Peyer's patch (tissue), 4 donors: ENCODE measurements at regions not wholly inside any gene's neighbourhood (a gene's known extent, or its start where the extent isn't known, plus 50 kb on each side); places are given as distances from the start of the nearest gene placed in this dataset.

Experiments
- DNase-seq, 3 donors: peaks; one replicate each; pipeline ENCODE4 v3.0.0-alpha.2; 2017 to 2019
- H3K27ac ChIP-seq, 4 donors: fragments of 200-600 bp; sonication (generic); one replicate each; pipeline ENCODE4 v1.5.1; 2016 to 2019
- H3K27me3 ChIP-seq, 2 donors: fragments of 200-600 bp; sonication (generic); one replicate each; pipeline ENCODE4 v1.5.1; 2019
- H3K36me3 ChIP-seq, 3 donors: fragments of 200-600 bp; sonication (generic); one replicate each; pipeline ENCODE4 v1.5.1; 2016 to 2019
- H3K4me1 ChIP-seq, 4 donors: fragments of 200-600 bp; sonication (generic); one replicate each; pipeline ENCODE4 v1.5.1; 2016 to 2019
- H3K4me3 ChIP-seq, 4 donors: fragments of 200-600 bp; sonication (generic); 1 replicate in 3 of 4; 2 replicates in 1 of 4; pipeline ENCODE4 v1.5.1; 2016 to 2019; ENCODE audit warnings: mild to moderate bottlenecking in 1 of 4
- H3K9me3 ChIP-seq, 4 donors: fragments of 200-600 bp; sonication (generic); one replicate each; pipeline ENCODE4 v1.5.1; 2016 to 2019; ENCODE audit warnings: mild to moderate bottlenecking in 1 of 4
- CTCF ChIP-seq, 6 experiments: fragments of 450-650 bp in 4 of 6; fragments of 200-600 bp in 2 of 6; sonication (generic) in 1 of 6; IDR thresholded peaks; one replicate each; pipeline ENCODE4 v1.5.1; 2017 to 2019; ENCODE audit warnings: antibody characterized with exemption in 6 of 6, mild to moderate bottlenecking in 3 of 6, moderate library complexity in 1 of 6
- POLR2A ChIP-seq, 2 donors: fragments of 450-650 bp; IDR thresholded peaks; one replicate each; pipeline ENCODE4 v1.5.1; 2017; ENCODE audit warnings: antibody characterized with exemption in 2 of 2, mild to moderate bottlenecking in 2 of 2, moderate library complexity in 2 of 2

GRCh38 chr2:221973902-221974301 is 324.9 kb downstream of the PAX3 start:
- no peaks in the 10 kb centered on the region for H3K36me3 ChIP-seq
- H3K4me1 ChIP-seq = no peaks in the 10 kb centered on the region
- H3K4me3 ChIP-seq = no peak overlapping the region
- TF ChIP-seq POLR2A (IDR thresholded peaks at IDR 0.05) (no peak), CTCF (IDR thresholded peaks at IDR 0.05) (no peak)
- no peak for DNase-seq
- H3K27ac ChIP-seq = no peak overlapping the region
- no peaks in the 10 kb centered on the region for H3K27me3 ChIP-seq
- H3K9me3 ChIP-seq = no peaks in the 10 kb centered on the region

- H3K4me3 ChIP-seq = no peak overlapping the region
- no peaks in the 10 kb centered on the region for H3K4me1 ChIP-seq
- H3K9me3 ChIP-seq = no peaks in the 10 kb centered on the region
- H3K27me3 ChIP-seq = no peaks in the 10 kb centered on the region
- no peaks in the 10 kb centered on the region for H3K36me3 ChIP-seq
- DNase-seq = no peak
- TF ChIP-seq POLR2A (IDR thresholded peaks at IDR 0.05) (no peak), CTCF (IDR thresholded peaks at IDR 0.05) (no peak)
- no peak overlapping the region for H3K27ac ChIP-seq
These were observed 325.3 kb downstream of the PAX3 start for GRCh38 chr2:221973502-221973901.

GRCh38 chr2:221972813-221973478 is 325.9 kb downstream of the PAX3 start:
- no peaks in the 10 kb centered on the region for H3K36me3 ChIP-seq
- DNase-seq = no peak
- no peaks in the 10 kb centered on the region for H3K4me1 ChIP-seq
- H3K27me3 ChIP-seq = no peaks in the 10 kb centered on the region
- no peak overlapping the region for H3K27ac ChIP-seq
- H3K4me3 ChIP-seq = no peak overlapping the region
- TF ChIP-seq CTCF (IDR thresholded peaks at IDR 0.05) (no peak), POLR2A (IDR thresholded peaks at IDR 0.05) (no peak)
- H3K9me3 ChIP-seq = no peaks in the 10 kb centered on the region

GRCh38 chr2:221970389-221970788 is 328.4 kb downstream of the PAX3 start:
- TF ChIP-seq POLR2A (IDR thresholded peaks at IDR 0.05) (no peak), CTCF (IDR thresholded peaks at IDR 0.05) (no peak)
- H3K27me3 ChIP-seq = no peaks in the 10 kb centered on the region
- no peaks in the 10 kb centered on the region for H3K9me3 ChIP-seq
- H3K27ac ChIP-seq = no peak overlapping the region
- no peaks in the 10 kb centered on the region for H3K36me3 ChIP-seq
- H3K4me3 ChIP-seq = no peak overlapping the region
- no peaks in the 10 kb centered on the region for H3K4me1 ChIP-seq
- no peak for DNase-seq

- H3K27me3 ChIP-seq = no peaks in the 10 kb centered on the region
- H3K9me3 ChIP-seq = no peaks in the 10 kb centered on the region
- DNase-seq = no peak
- H3K36me3 ChIP-seq = no peaks in the 10 kb centered on the region
- no peak overlapping the region for H3K27ac ChIP-seq
- H3K4me3 ChIP-seq = no peak overlapping the region
- TF ChIP-seq POLR2A (IDR thresholded peaks at IDR 0.05) (no peak), CTCF (IDR thresholded peaks at IDR 0.05) (no peak)
- H3K4me1 ChIP-seq = no peaks in the 10 kb centered on the region
These were observed 329.0 kb downstream of the PAX3 start for GRCh38 chr2:221969830-221970144.
